ENCODE measurements at regions not wholly inside any gene's neighbourhood (a gene's known extent, or its start where the extent isn't known, plus 50 kb on each side); places are given as distances from the start of the nearest gene placed in this dataset.

DNA sequence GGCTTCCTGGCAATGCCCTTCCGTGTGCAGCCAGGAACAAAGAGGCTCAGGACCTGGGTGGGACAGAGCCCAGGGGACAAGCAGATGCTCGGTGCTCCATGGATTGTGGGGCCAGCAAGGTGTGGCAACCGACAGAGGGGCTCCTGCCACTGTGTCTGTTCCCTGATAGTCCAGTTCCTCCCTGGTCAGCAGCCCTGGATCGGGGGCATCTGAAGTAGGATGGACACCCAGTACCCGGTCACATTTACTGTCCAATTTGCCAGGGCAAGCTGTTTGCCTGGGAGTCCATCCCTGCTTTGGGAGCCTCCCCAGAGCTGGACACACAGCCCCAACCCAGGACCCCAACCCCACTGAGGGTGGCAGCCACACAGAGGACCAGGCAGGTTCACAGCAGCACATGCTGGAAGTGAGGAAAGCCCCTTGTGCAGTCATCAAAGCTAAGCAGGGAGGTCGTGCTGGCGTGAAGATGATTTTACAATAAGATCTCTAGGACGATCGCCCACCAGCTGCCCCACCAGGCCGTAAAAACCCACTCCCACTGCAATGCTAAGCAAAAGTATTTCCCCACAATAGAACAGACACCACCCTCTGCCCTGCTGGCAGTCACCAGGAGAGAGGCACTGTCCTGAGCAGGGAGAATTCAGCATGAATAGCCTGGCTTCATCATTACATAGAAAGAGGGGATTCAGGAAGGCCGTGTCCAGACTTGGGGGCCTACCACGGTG, 141.7 kb downstream of the NDUFA10 start:
- Histone ChIP-seq H3K36me3 (ENCODE audit: control insufficient read depth, insufficient read depth, low read length) (no peaks in the 10 kb centered on the region), H3K79me2 (ENCODE audit: control insufficient read depth, insufficient read depth, low read length) (no peaks in the 10 kb centered on the region), H3K9me3 (ENCODE audit: control insufficient read depth, insufficient read depth, low read depth, low read length) (no peaks in the 10 kb centered on the region), H4K20me1 (ENCODE audit: control insufficient read depth, extremely low read depth, insufficient read depth, low read length) (no peaks in the 10 kb centered on the region), H3K9ac (ENCODE audit: insufficient read depth, low read length) (no peak overlapping the region), H3K27me3 (ENCODE audit: control insufficient read depth, insufficient read depth, low read length) (no peaks in the 10 kb centered on the region), H3K4me1 (ENCODE audit: control insufficient read depth, extremely low read depth, insufficient read depth, low read length) (no peaks in the 10 kb centered on the region), H3K4me2 (ENCODE audit: extremely low read depth, insufficient read depth, low read length) (no peak overlapping the region), H3K4me3 (replicated peaks in 1 of 4; ENCODE audit: control extremely low read depth in 1 of 4, insufficient read depth in 1 of 4, low read depth in 3 of 4, low read length in 4 of 4) (no peak overlapping the region), H3K27ac (ENCODE audit: insufficient read depth, low read length) (no peak overlapping the region), H2AFZ (ENCODE audit: low read length) (no peak overlapping the region)
- no peak for TF ChIP-seq EZH2 (IDR thresholded peaks at IDR 0.05; ENCODE audit: low read length, missing control alignments)
- TF ChIP-seq, protein P1, sequence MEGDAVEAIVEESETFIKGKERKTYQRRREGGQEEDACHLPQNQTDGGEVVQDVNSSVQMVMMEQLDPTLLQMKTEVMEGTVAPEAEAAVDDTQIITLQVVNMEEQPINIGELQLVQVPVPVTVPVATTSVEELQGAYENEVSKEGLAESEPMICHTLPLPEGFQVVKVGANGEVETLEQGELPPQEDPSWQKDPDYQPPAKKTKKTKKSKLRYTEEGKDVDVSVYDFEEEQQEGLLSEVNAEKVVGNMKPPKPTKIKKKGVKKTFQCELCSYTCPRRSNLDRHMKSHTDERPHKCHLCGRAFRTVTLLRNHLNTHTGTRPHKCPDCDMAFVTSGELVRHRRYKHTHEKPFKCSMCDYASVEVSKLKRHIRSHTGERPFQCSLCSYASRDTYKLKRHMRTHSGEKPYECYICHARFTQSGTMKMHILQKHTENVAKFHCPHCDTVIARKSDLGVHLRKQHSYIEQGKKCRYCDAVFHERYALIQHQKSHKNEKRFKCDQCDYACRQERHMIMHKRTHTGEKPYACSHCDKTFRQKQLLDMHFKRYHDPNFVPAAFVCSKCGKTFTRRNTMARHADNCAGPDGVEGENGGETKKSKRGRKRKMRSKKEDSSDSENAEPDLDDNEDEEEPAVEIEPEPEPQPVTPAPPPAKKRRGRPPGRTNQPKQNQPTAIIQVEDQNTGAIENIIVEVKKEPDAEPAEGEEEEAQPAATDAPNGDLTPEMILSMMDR (conservative IDR thresholded peaks at IDR 0.05 in 1 of 2, IDR thresholded peaks at IDR 0.05 in 1 of 2; ENCODE audit: low read depth in 1 of 2, low read length in 2 of 2): no peak
- DNase-seq (ENCODE audit: low read depth in 2 of 2): no peak

DNA sequence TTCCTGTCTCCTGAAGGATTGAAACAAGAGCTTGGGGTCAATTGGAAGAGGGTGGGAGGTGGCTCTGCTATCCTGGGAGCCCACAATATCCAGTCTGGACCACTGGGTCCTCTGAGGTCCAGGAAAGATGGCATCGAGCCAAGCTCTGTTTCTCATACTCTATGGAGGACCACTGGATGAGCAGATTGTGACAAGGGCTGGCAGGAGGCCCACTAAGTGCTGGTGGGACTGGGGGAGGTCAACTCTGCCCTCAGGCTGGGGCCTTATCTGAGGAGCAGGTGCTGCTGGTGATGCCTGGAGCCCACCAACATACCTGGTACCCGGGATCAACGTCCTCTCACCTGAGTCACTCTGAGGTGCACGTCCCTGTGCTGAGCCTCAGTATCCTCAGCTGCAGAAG, 142.4 kb downstream of the NDUFA10 start:
- H3K36me3 ChIP-seq (ENCODE audit: control insufficient read depth, insufficient read depth, low read length): no peaks in the 10 kb centered on the region
- no peak overlapping the region for H3K27ac ChIP-seq (ENCODE audit: insufficient read depth, low read length)
- H3K4me1 ChIP-seq (ENCODE audit: control insufficient read depth, extremely low read depth, insufficient read depth, low read length): no peaks in the 10 kb centered on the region
- no peak overlapping the region for H3K9ac ChIP-seq (ENCODE audit: insufficient read depth, low read length)
- H4K20me1 ChIP-seq (ENCODE audit: control insufficient read depth, extremely low read depth, insufficient read depth, low read length): no peaks in the 10 kb centered on the region
- DNase-seq (ENCODE audit: low read depth in 2 of 2): no peak
- no peaks in the 10 kb centered on the region for H3K27me3 ChIP-seq (ENCODE audit: control insufficient read depth, insufficient read depth, low read length)
- no peak overlapping the region for H3K4me3 ChIP-seq (replicated peaks in 1 of 4; ENCODE audit: control extremely low read depth in 1 of 4, insufficient read depth in 1 of 4, low read depth in 3 of 4, low read length in 4 of 4)
- no peaks in the 10 kb centered on the region for H3K9me3 ChIP-seq (ENCODE audit: control insufficient read depth, insufficient read depth, low read depth, low read length)
- H2AFZ ChIP-seq (ENCODE audit: low read length): no peak overlapping the region
- H3K79me2 ChIP-seq (ENCODE audit: control insufficient read depth, insufficient read depth, low read length): no peaks in the 10 kb centered on the region
- no peak overlapping the region for H3K4me2 ChIP-seq (ENCODE audit: extremely low read depth, insufficient read depth, low read length)
- TF ChIP-seq EZH2 (IDR thresholded peaks at IDR 0.05; ENCODE audit: low read length, missing control alignments): no peak
- TF ChIP-seq, protein P1 (conservative IDR thresholded peaks at IDR 0.05 in 1 of 2, IDR thresholded peaks at IDR 0.05 in 1 of 2; ENCODE audit: low read depth in 1 of 2, low read length in 2 of 2): no peak

- Histone ChIP-seq H3K36me3 (ENCODE audit: control insufficient read depth, insufficient read depth, low read length) (no peaks in the 10 kb centered on the region), H3K4me2 (ENCODE audit: extremely low read depth, insufficient read depth, low read length) (no peak overlapping the region), H3K4me1 (ENCODE audit: control insufficient read depth, extremely low read depth, insufficient read depth, low read length) (no peaks in the 10 kb centered on the region), H3K79me2 (ENCODE audit: control insufficient read depth, insufficient read depth, low read length) (no peaks in the 10 kb centered on the region), H3K4me3 (replicated peaks in 1 of 4; ENCODE audit: control extremely low read depth in 1 of 4, insufficient read depth in 1 of 4, low read depth in 3 of 4, low read length in 4 of 4) (no peak overlapping the region), H2AFZ (ENCODE audit: low read length) (no peak overlapping the region), H3K9me3 (ENCODE audit: control insufficient read depth, insufficient read depth, low read depth, low read length) (no peaks in the 10 kb centered on the region), H4K20me1 (ENCODE audit: control insufficient read depth, extremely low read depth, insufficient read depth, low read length) (no peaks in the 10 kb centered on the region), H3K27me3 (ENCODE audit: control insufficient read depth, insufficient read depth, low read length) (no peaks in the 10 kb centered on the region), H3K27ac (ENCODE audit: insufficient read depth, low read length) (no peak overlapping the region), H3K9ac (ENCODE audit: insufficient read depth, low read length) (no peak overlapping the region)
- TF ChIP-seq, protein P1 (conservative IDR thresholded peaks at IDR 0.05 in 1 of 2, IDR thresholded peaks at IDR 0.05 in 1 of 2; ENCODE audit: low read depth in 1 of 2, low read length in 2 of 2): peak; percentile 4 to 27
- no peak for TF ChIP-seq EZH2 (IDR thresholded peaks at IDR 0.05; ENCODE audit: low read length, missing control alignments)
- DNase-seq (ENCODE audit: low read depth in 2 of 2): peak; percentile 8 to 9
Observed at GRCh38 chr2:239882331-239882732, 142.8 kb downstream of the NDUFA10 start.
